ENCODE measurements at regions not wholly inside any gene's neighbourhood (a gene's known extent, or its start where the extent isn't known, plus 50 kb on each side); places are given as distances from the start of the nearest gene placed in this dataset.

DNA sequence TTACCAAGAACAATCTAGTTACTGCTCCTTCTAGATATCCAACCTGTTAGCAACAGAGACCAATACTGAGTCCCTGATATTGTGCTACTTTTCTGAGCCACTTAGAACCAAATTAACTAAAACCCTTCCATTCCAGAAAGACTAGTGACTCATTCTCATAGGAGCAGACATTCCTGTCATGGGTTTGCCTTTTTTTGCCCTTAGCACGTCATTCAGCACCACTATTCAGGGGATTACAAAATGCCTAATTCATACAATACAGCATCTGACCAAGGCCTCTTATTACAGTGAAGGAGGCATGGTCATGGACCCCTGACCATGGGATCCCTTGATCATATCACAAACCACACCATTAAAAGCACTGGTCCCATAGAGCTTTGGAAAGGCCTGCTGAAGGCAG is 123.8 kb upstream of the CXCL13 start:
- Histone ChIP-seq H3K9me3 (ENCODE audit: low read length) (no peaks in the 10 kb centered on the region), H3K9me2 (ENCODE audit: insufficient read depth, low read length) (no peaks in the 10 kb centered on the region), H3K9ac (ENCODE audit: low read length) (no peak overlapping the region), H3K27me3 (ENCODE audit: insufficient read depth, low read depth, low read length) (no peaks in the 10 kb centered on the region), H3K4me2 (ENCODE audit: low read length) (no peak overlapping the region), H3F3A (ENCODE audit: insufficient read depth, low read length, poor library complexity, severe bottlenecking) (no peaks in the 10 kb centered on the region), H3K36me3 (ENCODE audit: insufficient read depth, low read length) (no peaks in the 10 kb centered on the region), H2AFZ (ENCODE audit: low read depth, low read length) (no peak overlapping the region), H3K79me2 (replicated peaks; ENCODE audit: insufficient read depth, low read length) (no peaks in the 10 kb centered on the region), H3K27ac (ENCODE audit: low read length) (no peak overlapping the region), H3K4me3 (ENCODE audit: low read length) (no peak overlapping the region), H4K20me1 (ENCODE audit: insufficient read depth) (no peaks in the 10 kb centered on the region)
- TF ChIP-seq EP300 (conservative IDR thresholded peaks at IDR 0.05; ENCODE audit: poor library complexity, severe bottlenecking) (no peak), SMC3 (conservative IDR thresholded peaks at IDR 0.05; ENCODE audit: poor library complexity) (no peak), POLR2AphosphoS5 (IDR thresholded peaks at IDR 0.05) (no peak), EZH2 (IDR thresholded peaks at IDR 0.05; ENCODE audit: borderline replicate concordance, insufficient read depth, low read length, poor library complexity, severe bottlenecking) (no peak), TAF1 (IDR thresholded peaks at IDR 0.05; ENCODE audit: low read depth) (no peak), RAD21 (conservative IDR thresholded peaks at IDR 0.05) (no peak), MXI1 (conservative IDR thresholded peaks at IDR 0.05; ENCODE audit: poor library complexity, severe bottlenecking) (no peak)
- TF ChIP-seq, protein P1, sequence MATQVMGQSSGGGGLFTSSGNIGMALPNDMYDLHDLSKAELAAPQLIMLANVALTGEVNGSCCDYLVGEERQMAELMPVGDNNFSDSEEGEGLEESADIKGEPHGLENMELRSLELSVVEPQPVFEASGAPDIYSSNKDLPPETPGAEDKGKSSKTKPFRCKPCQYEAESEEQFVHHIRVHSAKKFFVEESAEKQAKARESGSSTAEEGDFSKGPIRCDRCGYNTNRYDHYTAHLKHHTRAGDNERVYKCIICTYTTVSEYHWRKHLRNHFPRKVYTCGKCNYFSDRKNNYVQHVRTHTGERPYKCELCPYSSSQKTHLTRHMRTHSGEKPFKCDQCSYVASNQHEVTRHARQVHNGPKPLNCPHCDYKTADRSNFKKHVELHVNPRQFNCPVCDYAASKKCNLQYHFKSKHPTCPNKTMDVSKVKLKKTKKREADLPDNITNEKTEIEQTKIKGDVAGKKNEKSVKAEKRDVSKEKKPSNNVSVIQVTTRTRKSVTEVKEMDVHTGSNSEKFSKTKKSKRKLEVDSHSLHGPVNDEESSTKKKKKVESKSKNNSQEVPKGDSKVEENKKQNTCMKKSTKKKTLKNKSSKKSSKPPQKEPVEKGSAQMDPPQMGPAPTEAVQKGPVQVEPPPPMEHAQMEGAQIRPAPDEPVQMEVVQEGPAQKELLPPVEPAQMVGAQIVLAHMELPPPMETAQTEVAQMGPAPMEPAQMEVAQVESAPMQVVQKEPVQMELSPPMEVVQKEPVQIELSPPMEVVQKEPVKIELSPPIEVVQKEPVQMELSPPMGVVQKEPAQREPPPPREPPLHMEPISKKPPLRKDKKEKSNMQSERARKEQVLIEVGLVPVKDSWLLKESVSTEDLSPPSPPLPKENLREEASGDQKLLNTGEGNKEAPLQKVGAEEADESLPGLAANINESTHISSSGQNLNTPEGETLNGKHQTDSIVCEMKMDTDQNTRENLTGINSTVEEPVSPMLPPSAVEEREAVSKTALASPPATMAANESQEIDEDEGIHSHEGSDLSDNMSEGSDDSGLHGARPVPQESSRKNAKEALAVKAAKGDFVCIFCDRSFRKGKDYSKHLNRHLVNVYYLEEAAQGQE (IDR thresholded peaks at IDR 0.05; ENCODE audit: borderline replicate concordance): no peak
- TF ChIP-seq, protein P2, sequence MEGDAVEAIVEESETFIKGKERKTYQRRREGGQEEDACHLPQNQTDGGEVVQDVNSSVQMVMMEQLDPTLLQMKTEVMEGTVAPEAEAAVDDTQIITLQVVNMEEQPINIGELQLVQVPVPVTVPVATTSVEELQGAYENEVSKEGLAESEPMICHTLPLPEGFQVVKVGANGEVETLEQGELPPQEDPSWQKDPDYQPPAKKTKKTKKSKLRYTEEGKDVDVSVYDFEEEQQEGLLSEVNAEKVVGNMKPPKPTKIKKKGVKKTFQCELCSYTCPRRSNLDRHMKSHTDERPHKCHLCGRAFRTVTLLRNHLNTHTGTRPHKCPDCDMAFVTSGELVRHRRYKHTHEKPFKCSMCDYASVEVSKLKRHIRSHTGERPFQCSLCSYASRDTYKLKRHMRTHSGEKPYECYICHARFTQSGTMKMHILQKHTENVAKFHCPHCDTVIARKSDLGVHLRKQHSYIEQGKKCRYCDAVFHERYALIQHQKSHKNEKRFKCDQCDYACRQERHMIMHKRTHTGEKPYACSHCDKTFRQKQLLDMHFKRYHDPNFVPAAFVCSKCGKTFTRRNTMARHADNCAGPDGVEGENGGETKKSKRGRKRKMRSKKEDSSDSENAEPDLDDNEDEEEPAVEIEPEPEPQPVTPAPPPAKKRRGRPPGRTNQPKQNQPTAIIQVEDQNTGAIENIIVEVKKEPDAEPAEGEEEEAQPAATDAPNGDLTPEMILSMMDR (IDR thresholded peaks at IDR 0.05; ENCODE audit: poor library complexity, severe bottlenecking): no peak

DNA sequence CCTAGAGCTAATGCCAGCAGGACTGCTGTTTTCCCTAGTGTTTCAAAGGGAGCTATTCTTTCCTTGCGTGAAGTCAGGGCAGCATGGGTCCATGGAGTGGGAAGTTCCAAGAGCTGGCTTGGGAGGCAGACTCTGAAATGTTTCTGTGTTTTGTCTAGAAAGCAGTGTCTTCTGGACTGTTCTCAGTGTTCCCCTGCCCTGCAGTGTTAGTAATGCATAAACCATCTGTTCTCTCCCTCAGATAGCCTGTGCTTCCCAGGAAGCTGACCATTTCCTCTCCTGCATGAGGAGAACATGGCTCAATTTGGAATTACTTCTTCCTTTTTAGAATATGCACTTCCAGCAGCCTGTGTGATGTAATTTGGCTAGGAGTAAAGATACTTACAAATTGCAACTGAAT is 116.7 kb upstream of the CXCL13 start:
- Histone ChIP-seq H3K36me3 (ENCODE audit: insufficient read depth, low read length) (no peaks in the 10 kb centered on the region), H3K9ac (ENCODE audit: low read length) (no peak overlapping the region), H4K20me1 (ENCODE audit: insufficient read depth) (no peaks in the 10 kb centered on the region), H3K9me3 (ENCODE audit: low read length) (no peaks in the 10 kb centered on the region), H3K79me2 (replicated peaks; ENCODE audit: insufficient read depth, low read length) (no peaks in the 10 kb centered on the region), H3F3A (ENCODE audit: insufficient read depth, low read length, poor library complexity, severe bottlenecking) (no peaks in the 10 kb centered on the region), H3K4me2 (ENCODE audit: low read length) (no peak overlapping the region), H2AFZ (ENCODE audit: low read depth, low read length) (no peak overlapping the region), H3K27me3 (ENCODE audit: insufficient read depth, low read depth, low read length) (no peaks in the 10 kb centered on the region), H3K27ac (ENCODE audit: low read length) (no peak overlapping the region), H3K4me3 (ENCODE audit: low read length) (no peak overlapping the region), H3K9me2 (ENCODE audit: insufficient read depth, low read length) (no peaks in the 10 kb centered on the region)
- TF ChIP-seq EZH2 (IDR thresholded peaks at IDR 0.05; ENCODE audit: borderline replicate concordance, insufficient read depth, low read length, poor library complexity, severe bottlenecking): no peak
- no peak for TF ChIP-seq MXI1 (conservative IDR thresholded peaks at IDR 0.05; ENCODE audit: poor library complexity, severe bottlenecking)
- TF ChIP-seq POLR2AphosphoS5 (IDR thresholded peaks at IDR 0.05): no peak
- TF ChIP-seq RAD21 (conservative IDR thresholded peaks at IDR 0.05): no peak

Measured in neural cell (in vitro differentiated cells).